NT2/D1 (cell line): ENCODE measurements at regions not wholly inside any gene's neighbourhood (a gene's known extent, or its start where the extent isn't known, plus 50 kb on each side); places are given as distances from the start of the nearest gene placed in this dataset.

Source experiments
- SUZ12 ChIP-seq: IDR thresholded peaks from 2 replicates; pipeline ENCODE4 v1.6.1; 2011; ENCODE audit not compliant: insufficient read length, insufficient read depth; ENCODE audit errors: extremely low read depth
- YY1 ChIP-seq: IDR thresholded peaks from 2 replicates; pipeline ENCODE4 v1.6.1; 2011; ENCODE audit not compliant: insufficient read length, insufficient read depth
- ZNF274 ChIP-seq: IDR thresholded peaks from 2 replicates; pipeline ENCODE4 v1.6.1; 2011; ENCODE audit warnings: mild to moderate bottlenecking, low read depth, low read length

GRCh38 chr21:28669971-28670653 is 322.6 kb downstream of the LTN1 start:
- TF ChIP-seq ZNF274 (no peak), SUZ12 (no peak), YY1 (no peak)
